BE2C (cell line): ENCODE measurements at regions not wholly inside any gene's neighbourhood (a gene's known extent, or its start where the extent isn't known, plus 50 kb on each side); places are given as distances from the start of the nearest gene placed in this dataset.

Experiments used
- DNase-seq: peaks from one replicate; pipeline ENCODE4 v3.0.0-alpha.2; 2020
- H3K27me3 ChIP-seq: fragments of 250-450 bp; sonication (Bioruptor Pico); 2 replicates; pipeline ENCODE4 v1.5.1; 2020; ENCODE audit warnings: mild to moderate bottlenecking
- H3K36me3 ChIP-seq: fragments of 250-450 bp; sonication (Bioruptor Pico); 2 replicates; pipeline ENCODE4 v1.5.1; 2020; ENCODE audit warnings: mild to moderate bottlenecking
- H3K4me1 ChIP-seq: fragments of 250-450 bp; sonication (Bioruptor Pico); 2 replicates; pipeline ENCODE4 v1.5.1; 2020
- H3K4me3 ChIP-seq: 2 replicates; pipeline ENCODE4 v1.5.1; 2011; ENCODE audit warnings: low read depth, low read length
- H3K9me3 ChIP-seq: fragments of 250-450 bp; sonication (Bioruptor Pico); 2 replicates; pipeline ENCODE4 v1.5.1; 2020
- TF ChIP-seq, protein P1 (sequence below): IDR thresholded peaks from 2 replicates; pipeline ENCODE4 v1.5.1; 2012; ENCODE audit warnings: mild to moderate bottlenecking, low read depth, low read length

DNA sequence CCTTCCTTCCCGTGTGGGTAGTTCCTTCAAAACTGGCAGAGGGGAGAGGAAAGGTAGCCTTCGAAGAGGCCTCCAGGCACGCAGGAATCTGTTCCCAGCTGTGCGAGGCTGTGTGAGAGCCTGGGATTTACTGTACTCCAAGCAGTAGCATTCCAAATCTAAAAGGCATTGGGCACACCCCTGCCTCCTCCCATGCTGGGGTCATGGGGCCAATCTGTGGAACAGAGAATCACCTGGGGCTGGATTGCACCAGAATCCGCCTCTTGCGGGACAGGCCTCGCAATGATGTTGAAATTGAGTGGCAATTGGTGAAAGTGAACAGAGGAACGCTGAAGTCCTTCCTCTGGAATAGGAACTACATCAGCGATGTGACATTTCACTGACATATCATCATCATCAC is 72.5 kb upstream of the IRX3 start:
- TF ChIP-seq, protein P1, sequence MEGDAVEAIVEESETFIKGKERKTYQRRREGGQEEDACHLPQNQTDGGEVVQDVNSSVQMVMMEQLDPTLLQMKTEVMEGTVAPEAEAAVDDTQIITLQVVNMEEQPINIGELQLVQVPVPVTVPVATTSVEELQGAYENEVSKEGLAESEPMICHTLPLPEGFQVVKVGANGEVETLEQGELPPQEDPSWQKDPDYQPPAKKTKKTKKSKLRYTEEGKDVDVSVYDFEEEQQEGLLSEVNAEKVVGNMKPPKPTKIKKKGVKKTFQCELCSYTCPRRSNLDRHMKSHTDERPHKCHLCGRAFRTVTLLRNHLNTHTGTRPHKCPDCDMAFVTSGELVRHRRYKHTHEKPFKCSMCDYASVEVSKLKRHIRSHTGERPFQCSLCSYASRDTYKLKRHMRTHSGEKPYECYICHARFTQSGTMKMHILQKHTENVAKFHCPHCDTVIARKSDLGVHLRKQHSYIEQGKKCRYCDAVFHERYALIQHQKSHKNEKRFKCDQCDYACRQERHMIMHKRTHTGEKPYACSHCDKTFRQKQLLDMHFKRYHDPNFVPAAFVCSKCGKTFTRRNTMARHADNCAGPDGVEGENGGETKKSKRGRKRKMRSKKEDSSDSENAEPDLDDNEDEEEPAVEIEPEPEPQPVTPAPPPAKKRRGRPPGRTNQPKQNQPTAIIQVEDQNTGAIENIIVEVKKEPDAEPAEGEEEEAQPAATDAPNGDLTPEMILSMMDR = no peak
- H3K36me3 ChIP-seq = no peaks in the 10 kb centered on the region
- no peak overlapping the region for H3K4me3 ChIP-seq
- H3K9me3 ChIP-seq = no peaks in the 10 kb centered on the region
- H3K4me1 ChIP-seq = no peaks in the 10 kb centered on the region
- DNase-seq = no peak
- peaks cover 15% of the 10 kb centered on the region for H3K27me3 ChIP-seq

DNA sequence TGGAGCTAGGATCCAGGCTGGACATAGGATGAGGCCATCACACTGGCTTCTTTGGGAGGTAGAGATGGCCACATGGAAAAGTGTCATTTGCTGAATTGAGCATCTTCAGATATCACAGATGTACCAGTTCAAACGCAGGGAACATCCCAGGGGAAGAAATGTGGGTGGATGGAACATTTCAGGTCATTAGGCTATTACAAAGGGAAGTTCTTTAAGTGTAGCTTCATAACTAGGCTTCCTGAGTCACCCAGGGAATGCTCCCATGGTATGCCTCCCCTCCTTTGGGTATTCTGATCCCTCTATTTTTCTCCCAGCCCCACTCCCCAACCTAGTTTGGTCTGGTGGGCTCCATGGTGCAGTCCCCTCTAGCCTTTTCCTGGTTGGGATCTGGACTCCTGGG is 69.8 kb upstream of the IRX3 start:
- no peaks in the 10 kb centered on the region for H3K9me3 ChIP-seq
- no peaks in the 10 kb centered on the region for H3K36me3 ChIP-seq
- H3K4me3 ChIP-seq = no peak overlapping the region
- TF ChIP-seq, protein P1 = no peak
- H3K27me3 ChIP-seq = no peaks in the 10 kb centered on the region; the same call in 1 of the 2 replicates
- no peak for DNase-seq
- H3K4me1 ChIP-seq = no peaks in the 10 kb centered on the region

DNA sequence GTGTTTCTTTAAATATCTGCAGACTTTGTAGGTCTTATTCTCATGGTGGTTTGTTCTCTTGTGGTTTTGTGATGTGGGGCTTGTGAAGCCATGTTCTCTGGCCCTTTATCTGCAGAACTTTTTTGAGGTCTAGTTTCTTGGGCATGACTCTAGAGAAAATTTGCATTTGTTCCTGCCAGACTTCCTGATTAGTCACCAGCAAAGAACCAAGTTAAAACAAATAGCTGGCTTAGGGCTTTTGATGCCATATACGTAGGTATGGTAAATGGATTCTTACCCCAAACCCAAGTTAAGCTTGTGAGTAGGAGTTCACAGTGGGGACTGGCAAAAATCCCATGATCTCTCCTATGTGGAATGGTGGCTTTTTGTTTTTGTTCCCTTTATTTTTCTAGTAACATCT is 68.7 kb upstream of the IRX3 start:
- TF ChIP-seq, protein P1 = no peak
- no peaks in the 10 kb centered on the region for H3K27me3 ChIP-seq
- H3K36me3 ChIP-seq = no peaks in the 10 kb centered on the region
- no peak overlapping the region for H3K4me3 ChIP-seq
- no peaks in the 10 kb centered on the region for H3K4me1 ChIP-seq
- DNase-seq = no peak
- no peaks in the 10 kb centered on the region for H3K9me3 ChIP-seq

DNA sequence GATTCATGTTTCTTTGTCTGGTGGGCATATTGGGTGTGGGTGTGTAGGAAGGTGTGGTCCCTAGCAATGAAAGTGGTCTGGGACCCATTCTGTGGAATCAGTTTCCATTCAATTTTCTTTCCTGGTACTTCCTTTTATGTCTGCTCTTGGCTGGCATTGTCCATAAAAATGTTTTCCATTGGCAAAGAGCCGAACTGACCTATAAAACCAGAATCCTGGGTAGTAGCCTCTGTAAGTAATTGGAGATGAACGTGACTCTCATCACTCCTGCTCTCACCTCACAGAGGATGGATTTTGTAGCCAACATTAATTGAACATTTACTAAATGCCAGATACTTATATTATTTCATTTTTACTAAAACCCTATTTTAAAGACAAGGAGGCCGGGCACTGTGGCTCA is 66.5 kb upstream of the IRX3 start:
- no peaks in the 10 kb centered on the region for H3K9me3 ChIP-seq
- no peaks in the 10 kb centered on the region for H3K36me3 ChIP-seq
- no peaks in the 10 kb centered on the region for H3K4me1 ChIP-seq
- TF ChIP-seq, protein P1 = no peak
- H3K4me3 ChIP-seq = no peak overlapping the region
- DNase-seq = no peak
- H3K27me3 ChIP-seq = no peaks in the 10 kb centered on the region

DNA sequence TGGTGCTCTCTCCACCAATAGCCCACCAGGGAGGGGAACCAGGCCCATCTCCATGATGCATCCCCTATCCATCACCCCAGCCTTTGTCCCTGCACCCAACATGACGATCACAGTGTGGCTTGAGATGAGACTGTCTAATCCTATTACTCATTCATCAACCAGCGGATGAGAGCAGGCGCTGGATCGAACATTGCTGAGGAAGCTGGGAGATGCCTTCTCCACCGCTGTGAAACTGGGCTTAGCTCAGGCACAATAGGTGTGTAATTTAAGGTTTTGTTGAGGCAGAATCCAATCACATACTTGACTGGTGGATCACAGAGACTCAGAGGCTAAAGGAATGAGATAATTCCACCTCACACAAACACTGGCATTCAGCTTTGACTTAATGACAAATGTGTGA is 64.6 kb upstream of the IRX3 start:
- TF ChIP-seq, protein P1 = no peak
- no peak for DNase-seq
- no peaks in the 10 kb centered on the region for H3K36me3 ChIP-seq
- H3K27me3 ChIP-seq = no peaks in the 10 kb centered on the region
- H3K4me1 ChIP-seq = no peaks in the 10 kb centered on the region
- H3K9me3 ChIP-seq = no peaks in the 10 kb centered on the region
- H3K4me3 ChIP-seq = no peak overlapping the region

DNA sequence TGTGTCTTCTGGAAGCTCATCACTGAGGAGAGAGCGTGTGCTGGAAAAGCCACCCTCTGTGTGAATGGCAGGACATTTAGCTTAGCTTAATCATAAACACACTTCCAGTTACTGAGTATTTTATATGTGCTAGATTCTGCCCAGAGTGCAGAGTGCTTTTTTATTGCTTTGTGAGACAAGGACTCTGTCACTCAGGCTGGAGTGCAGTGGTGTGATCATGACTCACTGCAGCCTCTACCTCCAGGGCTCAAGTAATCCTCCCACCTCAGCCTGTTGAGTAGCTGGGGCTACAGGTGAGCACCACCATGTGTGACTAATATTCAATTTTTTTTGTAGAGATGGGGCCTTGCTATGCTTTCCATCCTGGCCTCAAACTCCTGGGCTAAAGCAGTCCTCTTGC is 61.4 kb upstream of the IRX3 start:
- Histone ChIP-seq H3K9me3 (no peaks in the 10 kb centered on the region), H3K27me3 (no peaks in the 10 kb centered on the region), H3K4me1 (no peaks in the 10 kb centered on the region), H3K36me3 (no peaks in the 10 kb centered on the region), H3K4me3 (no peak overlapping the region)
- TF ChIP-seq, protein P1 = no peak
- no peak for DNase-seq
